Pons (tissue), 1 donor: ENCODE measurements at regions not wholly inside any gene's neighbourhood (a gene's known extent, or its start where the extent isn't known, plus 50 kb on each side); places are given as distances from the start of the nearest gene placed in this dataset.
"Not testable (repeated sequence)": the region's sequence is repeated elsewhere in the genome, so short reads cannot be mapped to it uniquely, and the experiment has no call there.

Source experiments
- DNase-seq: peaks from one replicate; pipeline ENCODE4 v3.0.0-alpha.2; 2016; ENCODE audit warnings: low spot score

DNA sequence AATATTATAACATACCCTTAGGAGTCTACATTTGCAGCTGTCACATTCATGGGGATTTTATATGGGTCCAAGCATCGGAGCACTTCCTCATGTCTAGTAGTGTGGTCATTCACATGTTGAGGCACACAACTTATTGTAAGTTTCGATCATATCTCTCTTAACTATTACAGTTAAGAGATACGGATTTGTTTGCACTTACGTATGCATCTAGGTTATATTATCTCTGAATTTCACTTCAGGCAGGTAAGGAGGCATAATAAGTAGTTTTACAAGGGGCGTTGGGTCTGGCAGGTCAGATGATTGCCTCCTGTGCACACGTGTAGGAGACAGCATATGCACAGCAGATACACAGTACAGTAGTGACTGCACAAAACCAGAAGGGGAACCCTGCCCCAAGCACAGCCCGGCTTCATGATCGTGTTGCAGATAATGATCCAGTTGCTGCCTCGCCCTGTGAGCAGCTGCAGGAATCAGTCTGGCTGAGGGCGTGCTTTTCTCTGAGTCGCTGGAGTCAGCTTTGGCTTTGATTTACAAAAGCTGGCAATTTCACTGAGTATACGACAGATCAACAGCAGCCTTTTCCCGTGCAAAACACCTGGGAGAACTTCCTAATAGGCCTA lies 302.9 kb upstream of the GATB start:
- no peak for DNase-seq

DNA sequence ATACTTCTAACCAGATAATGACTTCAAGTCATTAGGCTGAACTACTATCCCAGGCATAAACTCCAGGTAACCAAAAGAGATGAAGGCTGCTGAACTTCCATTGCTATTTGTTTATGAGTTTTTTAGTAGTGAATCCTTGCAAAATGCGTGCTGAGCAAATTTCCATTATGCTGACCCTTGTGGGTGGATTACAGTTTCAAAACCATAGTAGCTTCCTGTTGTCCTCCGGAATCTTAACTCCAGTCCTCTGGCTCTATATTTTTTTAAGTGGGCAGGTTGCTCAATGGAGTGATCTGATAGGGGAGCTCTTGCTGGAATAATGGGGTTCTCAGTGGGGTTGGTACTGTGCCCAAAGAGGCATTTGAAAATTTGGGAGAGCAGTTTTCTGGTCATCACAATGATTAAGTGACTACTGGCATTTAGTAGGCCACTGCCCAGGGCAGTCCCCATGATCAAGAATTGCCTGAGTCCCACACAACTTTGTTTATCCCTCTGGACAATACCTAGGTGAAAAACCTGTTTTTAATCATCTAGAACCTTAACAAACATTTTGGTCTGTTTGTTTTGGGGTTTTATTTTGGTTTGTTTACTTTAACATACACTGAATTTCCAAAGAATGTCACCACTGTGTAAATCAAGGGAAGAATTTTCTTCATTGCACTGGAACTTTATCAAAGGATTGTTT lies 302.3 kb upstream of the GATB start:
- no peak for DNase-seq

DNA sequence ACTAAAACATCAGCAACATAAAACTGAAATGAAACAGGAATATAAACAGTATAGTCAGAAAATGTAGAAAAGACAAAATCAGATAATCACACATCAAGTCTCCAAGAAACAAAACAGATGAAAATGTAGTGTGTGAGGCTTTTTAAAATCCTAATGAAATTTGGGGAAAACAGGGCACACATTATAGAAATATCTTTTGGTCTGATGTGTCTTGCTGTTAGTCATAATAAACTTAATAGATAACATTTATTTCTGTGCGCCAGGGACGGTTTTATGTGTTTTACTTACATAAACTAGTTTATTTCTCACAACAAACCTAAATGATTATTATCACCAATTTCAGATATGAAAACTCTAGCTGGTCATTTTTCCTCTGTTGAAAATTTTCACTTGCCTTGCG lies 293.9 kb upstream of the GATB start:
- no peak for DNase-seq

DNA sequence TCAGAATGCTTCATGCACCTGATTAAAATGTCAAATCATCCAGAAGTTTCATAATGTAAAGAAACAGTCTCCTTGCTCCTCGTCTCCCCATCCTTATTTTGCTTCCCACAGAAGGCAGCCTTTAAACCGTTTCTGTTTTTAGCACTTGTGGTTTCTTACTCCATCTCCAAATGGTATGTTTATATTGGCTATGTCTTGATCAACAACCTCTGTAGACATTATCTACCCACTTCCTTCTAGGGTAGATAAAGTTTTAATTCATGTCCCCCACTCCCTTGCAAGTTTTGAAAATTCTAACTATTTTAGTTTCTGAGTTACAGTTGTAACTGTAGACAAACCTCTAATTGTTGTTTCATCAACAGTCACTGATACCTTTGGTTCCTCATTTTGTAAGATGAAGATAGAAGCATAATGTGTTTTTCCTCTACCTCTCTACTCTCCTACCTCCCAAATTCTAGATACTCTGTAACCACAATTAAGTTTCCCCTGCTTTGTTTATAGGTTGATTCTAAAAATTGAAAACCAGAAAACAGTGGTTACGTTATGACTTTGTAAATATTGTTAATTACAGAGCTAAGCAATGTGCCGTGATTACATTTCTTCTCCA lies 291.7 kb upstream of the GATB start:
- DNase-seq, result no peak

DNA sequence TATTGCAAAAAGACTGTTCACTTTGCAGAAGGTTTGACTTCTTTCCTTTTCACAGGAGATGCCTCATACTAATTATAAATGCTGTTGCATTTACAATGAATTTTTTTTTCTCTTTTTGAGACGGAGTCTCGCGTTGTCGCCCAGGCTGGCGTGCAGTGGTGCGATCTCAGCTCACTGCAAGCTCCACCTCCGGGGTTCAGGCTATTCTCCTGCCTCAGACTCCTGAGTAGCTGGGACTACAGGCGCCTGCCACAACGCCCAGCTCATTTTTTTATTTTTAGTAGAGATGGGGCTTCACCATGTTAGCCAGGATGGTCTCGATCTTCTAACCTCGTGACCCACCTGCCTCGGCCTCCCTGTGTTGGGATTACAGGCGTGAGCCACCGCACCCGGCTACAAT lies 290.5 kb upstream of the GATB start:
- DNase-seq, result not testable (repeated sequence)

DNA sequence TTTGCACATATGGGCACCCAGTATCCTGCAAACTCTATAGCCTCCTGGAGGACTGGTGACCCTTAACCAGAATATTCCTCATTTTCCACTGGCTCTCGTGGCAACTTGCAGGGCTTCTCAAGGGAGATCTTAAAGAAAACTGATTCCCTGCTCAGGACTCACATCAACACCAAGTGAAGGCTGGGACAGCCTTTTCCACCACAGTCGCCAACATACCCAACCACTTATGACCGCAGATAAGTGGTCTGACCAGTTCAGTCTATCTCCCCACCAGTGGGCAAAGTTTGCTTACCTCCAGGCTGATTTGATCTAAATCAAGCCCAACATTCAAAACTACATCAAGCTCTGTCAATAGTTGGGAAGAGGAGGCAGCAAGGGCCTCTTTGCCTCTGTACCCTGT lies 289.3 kb upstream of the GATB start:
- DNase-seq, result no peak

DNA sequence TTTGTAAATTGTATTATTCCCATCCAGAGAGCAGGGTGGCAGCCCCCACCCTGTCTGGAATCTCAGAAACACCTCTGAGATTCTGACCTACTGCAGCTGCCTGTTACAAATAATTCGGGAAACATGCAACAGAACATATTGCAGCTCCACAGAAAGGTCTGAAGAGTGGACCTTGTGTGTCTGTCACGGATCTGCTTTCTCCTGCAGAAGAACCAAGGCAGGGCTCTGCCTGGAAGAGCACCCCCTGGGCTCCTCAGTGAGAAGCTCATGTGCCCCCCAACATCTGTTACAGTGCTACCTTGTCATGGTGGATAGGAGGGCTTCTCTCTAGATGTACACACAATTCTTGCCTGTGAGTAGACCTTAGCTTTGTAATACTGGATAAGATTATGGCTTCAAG lies 286.6 kb upstream of the GATB start:
- no peak for DNase-seq

DNA sequence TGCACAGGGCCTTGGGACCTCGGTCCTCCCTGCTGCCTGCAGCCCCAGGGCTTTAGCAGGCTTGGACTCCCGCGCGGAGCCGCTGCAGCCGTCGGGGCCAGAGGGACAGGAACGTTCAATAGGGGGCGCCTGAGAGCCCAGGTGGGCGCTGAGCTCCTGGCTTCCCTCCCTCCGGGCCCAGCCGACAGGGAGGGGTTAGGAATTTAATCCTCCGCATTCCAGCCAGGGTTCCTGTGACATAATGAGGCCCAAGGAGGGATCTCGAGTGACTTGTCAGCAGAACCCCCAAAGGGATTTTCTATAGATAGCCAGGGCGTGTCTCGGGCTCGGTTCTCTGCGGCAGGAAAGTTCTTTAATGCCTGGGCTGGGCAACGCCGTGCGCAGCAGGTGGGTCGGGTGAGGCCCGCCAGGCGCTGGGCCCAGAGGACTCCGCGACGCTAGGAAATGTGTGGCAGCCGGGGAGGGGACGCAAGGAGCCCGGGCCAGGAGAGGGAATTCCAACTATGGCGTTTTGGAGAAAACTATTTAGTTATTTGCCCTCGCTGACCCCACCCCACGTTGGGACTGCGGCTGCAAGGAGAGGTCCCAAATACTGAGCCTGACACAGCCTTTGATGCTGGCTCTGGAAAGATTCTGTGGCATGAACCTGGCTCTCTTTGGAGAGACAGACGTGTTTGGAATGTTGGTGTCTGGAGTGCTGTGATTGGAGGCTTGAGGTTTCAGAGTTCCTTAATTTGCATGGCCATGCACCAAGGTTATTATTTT lies 285.2 kb upstream of the GATB start:
- no peak for DNase-seq

DNA sequence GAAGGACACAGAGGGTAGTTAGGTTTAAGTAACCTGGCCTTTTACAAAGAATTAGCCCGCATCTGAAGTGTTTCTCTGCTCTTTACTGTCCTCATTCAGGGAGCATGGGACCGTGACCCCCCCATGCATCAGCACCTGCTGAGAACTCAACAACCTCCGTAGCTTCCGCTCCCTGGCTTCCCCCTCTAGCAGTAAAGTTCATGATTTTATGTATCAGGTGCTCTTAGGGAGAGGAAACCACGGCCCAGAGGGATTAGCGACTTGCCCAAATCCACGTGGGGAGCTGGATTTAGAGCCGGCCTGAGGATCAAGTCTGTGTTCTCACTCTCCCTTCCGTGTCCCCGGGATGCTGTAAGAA lies 284.6 kb upstream of the GATB start:
- no peak for DNase-seq

DNA sequence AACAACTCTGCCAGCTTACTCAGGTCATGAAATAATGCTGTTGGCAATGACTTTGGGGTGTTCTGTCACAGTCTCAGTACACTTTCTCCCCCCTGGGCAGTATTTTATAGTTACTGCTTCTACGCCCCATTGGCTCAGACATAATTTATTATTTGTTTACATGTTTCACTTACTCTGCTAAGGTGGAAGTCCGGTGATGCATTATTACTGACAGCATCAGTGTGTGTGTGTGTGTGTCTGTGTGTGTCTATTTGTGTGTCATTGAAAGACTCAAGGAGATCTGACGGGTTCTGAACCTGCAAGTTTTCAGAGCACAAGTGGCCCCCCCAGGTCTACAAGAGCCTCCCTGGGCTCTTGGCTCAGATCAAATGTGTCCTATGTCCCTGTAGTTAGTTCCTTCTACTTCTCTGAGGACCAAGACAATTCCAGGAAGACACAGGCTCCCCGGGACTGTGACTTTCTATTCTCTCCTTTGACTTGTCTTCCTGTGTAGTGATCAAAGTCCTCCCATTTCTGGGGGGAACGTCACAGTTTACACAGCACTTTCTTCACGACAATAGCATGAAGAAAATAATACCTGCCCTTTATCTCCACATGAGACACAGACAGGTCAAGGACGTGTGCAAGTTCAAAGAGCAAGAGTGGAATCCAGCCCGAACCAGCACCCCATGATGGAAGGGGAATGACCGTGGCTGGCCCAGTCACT lies 283.7 kb upstream of the GATB start:
- no peak for DNase-seq

DNA sequence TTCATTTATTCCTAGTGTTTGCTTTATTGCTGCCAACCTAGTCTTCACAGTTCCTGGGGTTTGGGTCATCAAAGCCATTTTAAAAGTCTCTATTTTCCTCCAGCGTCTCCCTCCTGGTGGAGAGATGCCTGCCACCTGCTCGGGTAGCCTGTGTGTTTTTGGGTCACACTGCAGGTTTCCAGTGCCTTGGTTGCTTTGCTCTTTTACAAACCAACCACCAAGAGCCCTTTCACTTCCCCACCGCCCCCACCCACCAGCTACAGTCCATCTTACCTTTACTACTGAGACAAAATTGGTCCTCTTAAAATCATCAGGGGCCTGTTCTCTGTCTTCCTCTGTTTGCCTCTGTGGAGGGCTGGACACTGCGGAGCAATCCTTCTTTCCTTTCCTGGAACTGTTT lies 280.5 kb upstream of the GATB start:
- DNase-seq, result no peak

DNA sequence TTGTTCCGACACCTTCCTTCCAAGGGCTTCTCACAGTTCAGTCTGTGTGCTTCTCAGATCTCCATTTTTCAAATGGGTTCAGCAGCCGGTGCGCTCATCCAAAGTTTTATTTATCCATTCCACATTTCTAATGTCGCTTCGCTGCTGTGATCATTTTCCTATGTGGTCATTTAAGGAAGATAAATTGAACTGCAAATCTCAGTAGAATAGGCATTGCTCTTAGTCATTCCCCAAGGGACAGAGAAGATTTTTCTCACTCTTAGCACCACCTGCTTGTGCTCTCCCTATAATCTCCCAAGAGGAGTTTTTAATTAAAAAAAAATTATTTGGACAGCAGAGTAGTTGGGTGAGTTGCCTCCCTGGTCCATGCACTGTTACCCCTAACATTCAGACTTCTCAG lies 278.9 kb upstream of the GATB start:
- no peak for DNase-seq

DNA sequence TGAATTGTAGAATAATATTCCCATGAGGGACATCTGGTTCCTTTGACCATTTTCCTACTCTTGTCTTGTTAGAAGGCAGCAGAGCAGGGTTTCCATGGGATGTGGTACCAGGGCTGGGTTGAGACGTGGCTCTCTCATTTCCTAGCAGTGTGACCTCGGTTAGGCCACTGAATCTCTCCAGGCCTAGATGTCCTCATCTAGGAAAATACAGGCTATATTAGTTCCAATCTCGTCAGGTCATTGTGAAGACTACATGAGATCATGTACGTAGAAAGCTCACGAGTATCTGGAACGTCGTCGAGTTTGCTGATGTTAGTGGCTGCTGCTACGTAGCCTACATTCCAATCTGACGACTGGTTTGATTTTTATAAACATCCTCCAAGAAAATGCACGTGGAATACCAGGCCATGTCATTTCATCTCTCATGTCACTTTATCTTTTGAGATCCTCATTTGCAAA lies 278.2 kb upstream of the GATB start:
- no peak for DNase-seq

DNA sequence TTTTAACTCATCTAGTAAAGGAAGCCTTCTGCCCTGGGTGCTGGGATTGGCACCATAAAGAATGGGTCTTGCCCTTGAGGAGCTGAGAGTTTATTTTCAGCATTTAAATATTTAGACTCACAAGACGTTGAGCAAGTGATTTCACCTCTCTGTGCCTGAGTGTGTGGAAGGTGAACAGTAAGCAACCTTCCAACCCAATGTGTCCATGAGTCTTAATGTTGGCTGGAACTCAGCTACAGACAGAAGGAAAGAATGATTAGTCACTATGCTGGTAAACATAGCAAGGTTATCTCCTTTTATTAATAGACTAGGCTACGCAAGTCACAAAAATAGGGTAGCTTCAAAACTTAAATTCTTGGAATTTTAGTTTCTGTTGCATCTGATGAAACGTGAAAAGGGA lies 277.4 kb upstream of the GATB start:
- DNase-seq, result no peak

DNA sequence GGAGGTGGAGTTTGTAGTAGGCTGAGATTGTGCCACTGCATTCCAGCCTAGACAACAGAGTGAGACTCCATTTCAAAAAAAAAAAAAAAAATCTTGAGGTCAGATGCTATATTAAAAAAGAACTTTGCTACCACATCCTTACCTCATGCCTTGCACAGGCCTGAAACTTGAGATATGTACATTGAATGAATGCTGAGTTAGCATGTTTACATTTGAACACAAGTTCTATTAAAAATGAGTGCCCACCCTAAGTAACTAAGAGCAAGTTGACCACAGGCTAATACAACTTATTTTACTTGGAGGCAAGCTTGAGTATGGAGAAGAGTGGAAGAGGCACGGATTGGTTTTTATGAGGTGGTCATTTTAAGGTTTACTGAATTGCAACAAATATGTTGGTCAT lies 276.6 kb upstream of the GATB start:
- no peak for DNase-seq

DNA sequence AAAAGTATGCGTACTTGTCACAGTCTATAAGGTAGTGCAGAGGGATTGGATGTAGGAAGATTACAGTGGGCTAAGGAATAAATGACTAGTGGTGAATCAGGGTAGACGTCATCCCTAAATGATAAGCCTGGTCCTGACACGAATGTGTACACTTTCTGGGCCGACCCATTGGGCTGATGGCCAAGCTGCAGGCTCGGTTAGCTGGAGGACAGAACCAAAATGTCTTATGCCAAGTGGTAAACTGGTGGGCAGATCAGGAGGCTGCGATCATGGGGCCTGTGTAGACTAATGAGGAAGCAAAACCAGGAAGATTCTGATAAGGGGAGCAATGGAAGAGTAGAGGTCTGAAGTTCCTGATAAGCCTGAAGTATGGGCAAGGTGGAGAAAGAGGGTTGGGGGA lies 272.8 kb upstream of the GATB start:
- no peak for DNase-seq

DNA sequence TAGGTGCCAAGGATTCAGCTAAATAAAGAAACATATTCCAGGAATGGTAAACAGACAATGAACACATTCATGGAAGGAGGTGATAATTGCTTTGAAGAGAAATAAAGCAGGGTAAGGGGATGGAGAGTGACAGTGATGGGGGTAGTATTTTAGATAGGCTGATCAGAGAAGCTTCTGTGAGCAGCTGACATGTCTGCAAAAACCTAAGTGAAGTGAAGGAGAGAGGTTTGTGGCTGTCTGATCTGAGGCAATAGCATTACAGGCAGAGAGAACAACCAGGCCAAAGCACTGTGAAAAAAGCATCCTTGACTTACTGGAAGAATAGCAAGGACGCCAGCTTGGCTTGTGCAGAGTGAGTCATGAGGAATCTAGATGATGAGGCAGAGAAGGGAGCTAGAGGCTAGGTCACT lies 271.9 kb upstream of the GATB start:
- no peak for DNase-seq

DNA sequence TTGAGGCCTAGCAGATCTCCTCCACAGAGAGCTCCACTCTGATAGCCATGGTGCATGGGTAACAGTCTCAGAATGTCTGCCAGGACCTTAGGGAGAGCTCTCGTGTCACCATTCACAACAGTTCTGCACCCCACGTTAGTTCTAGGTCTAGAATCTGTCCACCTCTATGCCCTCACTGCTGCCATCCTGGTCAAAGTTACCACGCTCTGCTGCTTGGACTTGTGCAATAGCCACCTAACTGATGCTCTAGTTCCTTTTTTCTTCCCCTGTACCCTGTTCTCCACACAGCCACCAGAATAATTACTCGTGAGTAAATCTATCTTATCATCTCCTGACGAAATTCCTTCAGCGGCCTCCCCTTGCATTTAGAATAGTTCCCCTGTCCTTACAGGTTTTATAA lies 268.8 kb upstream of the GATB start:
- no peak for DNase-seq

DNA sequence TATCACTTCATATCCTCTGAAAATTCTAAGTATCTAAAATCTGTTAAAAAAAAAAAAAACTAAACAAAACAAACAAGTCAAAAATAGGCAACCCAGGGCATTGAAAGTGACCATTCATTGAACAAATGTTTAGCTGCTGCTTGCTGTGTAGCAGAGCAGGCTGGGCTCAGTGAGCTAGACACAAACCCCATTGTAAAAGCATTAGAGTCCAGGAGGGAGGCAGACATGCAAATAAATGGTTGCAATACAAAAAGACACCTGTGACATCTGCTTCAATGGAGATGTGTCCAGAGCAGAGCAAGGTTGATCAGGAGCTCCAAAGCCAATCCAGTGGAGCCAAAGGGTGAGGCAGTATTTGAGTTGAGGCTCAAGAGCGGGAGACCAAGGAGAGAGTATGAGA lies 267.3 kb upstream of the GATB start:
- peak; percentile 82 for DNase-seq

DNA sequence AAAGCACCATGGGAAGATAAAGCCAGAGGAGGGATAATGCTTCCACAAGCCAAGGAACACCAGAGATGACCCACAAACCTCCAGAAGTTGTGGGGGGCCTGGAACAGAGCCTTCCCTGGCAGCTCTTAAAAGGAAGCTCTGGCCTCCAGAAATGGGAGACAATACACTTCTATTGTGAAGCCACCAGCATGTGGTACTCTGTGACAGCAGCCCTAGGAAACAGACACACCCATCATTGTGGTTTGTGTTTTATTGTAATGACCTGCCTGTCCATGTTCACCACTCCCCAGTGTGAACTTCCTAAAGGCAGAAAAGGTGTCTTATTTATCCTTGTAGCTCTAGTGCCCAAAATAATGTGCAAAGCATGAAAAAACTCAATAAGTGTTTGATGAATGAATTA lies 264.1 kb upstream of the GATB start:
- DNase-seq, result peak; percentile 81

DNA sequence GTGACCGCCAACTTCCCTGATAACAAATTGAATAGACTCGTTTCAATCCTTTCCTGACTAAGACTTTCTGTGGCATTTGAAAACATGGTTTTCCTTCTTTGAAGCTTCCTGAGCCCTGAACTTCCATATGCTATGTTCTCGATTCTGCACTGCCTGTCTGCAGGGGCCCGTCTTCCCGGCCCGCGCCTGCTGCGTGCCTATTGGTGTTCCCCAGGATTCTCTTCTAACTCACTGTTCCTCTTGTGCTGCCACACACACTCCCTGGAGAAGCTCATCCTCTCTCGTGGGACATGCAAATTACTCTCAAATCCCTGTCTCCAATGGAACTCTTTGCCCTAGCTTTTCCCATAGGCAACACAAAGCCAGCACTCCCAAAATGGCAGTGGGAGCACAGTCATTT lies 262.9 kb upstream of the GATB start:
- DNase-seq, result no peak

DNA sequence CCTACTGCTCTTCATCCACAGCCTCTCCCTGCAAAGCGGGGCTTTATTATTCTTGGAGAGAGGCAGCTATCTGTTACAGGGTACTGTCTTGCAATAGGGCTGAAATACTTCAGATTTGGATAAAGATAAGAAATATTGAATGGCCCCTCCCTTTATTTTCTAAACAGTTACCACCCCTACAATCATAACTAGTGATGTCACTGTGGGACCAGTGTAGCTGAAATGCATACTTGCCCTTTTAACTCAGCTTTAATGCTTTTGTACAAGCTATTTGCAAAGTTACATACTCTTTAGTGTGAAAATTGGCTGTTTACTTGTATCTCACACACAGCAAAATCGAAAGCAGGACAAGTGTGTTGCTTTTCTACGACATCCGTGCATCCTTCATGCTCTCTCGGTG lies 261.7 kb upstream of the GATB start:
- no peak for DNase-seq
